Fibroblast of lung (primary cell): ENCODE measurements at regions not wholly inside any gene's neighbourhood (a gene's known extent, or its start where the extent isn't known, plus 50 kb on each side); places are given as distances from the start of the nearest gene placed in this dataset.

Source experiments
- CTCF ChIP-seq, 2 donors: IDR thresholded peaks in 1 of 2; conservative IDR thresholded peaks in 1 of 2; 1 replicate in 1 of 2; 2 replicates in 1 of 2; pipeline ENCODE4 v1.5.1; 2011 to 2012; ENCODE audit warnings: low read length in 2 of 2, control low read depth in 1 of 2, inconsistent platforms in 1 of 2, low read depth in 1 of 2, mild to moderate bottlenecking in 1 of 2
- EZH2 ChIP-seq: IDR thresholded peaks from 2 replicates; pipeline ENCODE4 v1.5.1; 2012; ENCODE audit warnings: low read length, control low read depth, mild to moderate bottlenecking; ENCODE audit errors: missing control alignments

GRCh38 chr6:98458708-98459107 lies 375.7 kb upstream of the POU3F2 start:
- TF ChIP-seq CTCF (conservative IDR thresholded peaks at IDR 0.05 in 1 of 2, IDR thresholded peaks at IDR 0.05 in 1 of 2; ENCODE audit: low read depth in 1 of 2, low read length in 2 of 2) (no peak), EZH2 (no peak)
